OCI-LY3 (cell line): ENCODE measurements at regions not wholly inside any gene's neighbourhood (a gene's known extent, or its start where the extent isn't known, plus 50 kb on each side); places are given as distances from the start of the nearest gene placed in this dataset.

Source experiments
- H2AFZ ChIP-seq: fragments of 200-600, 300-600 bp; shearing (Covaris generic); 2 replicates; pipeline ENCODE4 v1.6.0; 2014; ENCODE audit warnings: antibody characterized with exemption, low read depth, low read length
- H3K27ac ChIP-seq: fragments of 200-600, 300-600 bp; sonication (generic); 2 replicates; pipeline ENCODE4 v1.5.1; 2014; ENCODE audit warnings: mild to moderate bottlenecking, low read length, moderate library complexity, mixed read lengths
- H3K27me3 ChIP-seq: fragments of 200-600, 300-600 bp; sonication (generic); 2 replicates; pipeline ENCODE4 v1.6.1; 2014; ENCODE audit warnings: low read depth, low read length, mixed read lengths
- H3K36me3 ChIP-seq: fragments of 200-600, 300-600 bp; sonication (generic); replicated peaks from 2 replicates; pipeline ENCODE3; 2014; ENCODE audit warnings: low read depth, low read length, mixed read lengths
- H3K4me1 ChIP-seq: fragments of 300-600, 200-600 bp; sonication (generic); 2 replicates; pipeline ENCODE4 v1.6.1; 2014; ENCODE audit warnings: low read length, mixed read lengths
- H3K4me2 ChIP-seq: fragments of 200-600, 300-600 bp; sonication (generic); 2 replicates; pipeline ENCODE4 v1.6.1; 2014; ENCODE audit warnings: low read length, mixed read lengths
- H3K4me3 ChIP-seq: fragments of 300-600, 200-600 bp; sonication (generic); 2 replicates; pipeline ENCODE4 v1.5.1; 2014; ENCODE audit warnings: antibody characterized with exemption, mild to moderate bottlenecking, low read length, moderate library complexity
- H3K79me2 ChIP-seq: fragments of 300-600, 200-600 bp; shearing (Covaris generic); 2 replicates; pipeline ENCODE4 v1.6.1; 2014; ENCODE audit warnings: mild to moderate bottlenecking, low read length, mixed read lengths
- H3K9ac ChIP-seq: fragments of 300-600, 200-600 bp; shearing (Covaris generic); 2 replicates; pipeline ENCODE4 v1.6.0; 2014; ENCODE audit warnings: mild to moderate bottlenecking, low read length, moderate library complexity
- H3K9me3 ChIP-seq: fragments of 200-600, 300-600 bp; shearing (Covaris generic); 2 replicates; pipeline ENCODE4 v1.6.1; 2014; ENCODE audit warnings: low read length, mixed read lengths; ENCODE audit not compliant: insufficient read depth
- H4K20me1 ChIP-seq: fragments of 200-600, 300-600 bp; sonication (generic); 2 replicates; pipeline ENCODE4 v1.6.1; 2016; ENCODE audit warnings: low read length, mixed read lengths; ENCODE audit not compliant: insufficient read depth
- CTCF ChIP-seq: fragments of 200-600, 300-600 bp; sonication (generic); IDR thresholded peaks from 2 replicates; pipeline ENCODE4 v1.5.1; 2014; ENCODE audit warnings: antibody characterized with exemption, low read length, low read depth
- EZH2phosphoT487 ChIP-seq: fragments of 200-600 bp; shearing (Covaris generic); IDR thresholded peaks from 2 replicates; pipeline ENCODE4 v1.6.1; 2018; ENCODE audit warnings: antibody characterized with exemption, mixed run types, low read depth

- Histone ChIP-seq H3K4me1 (0 out of 2 replicates have a peak, but pooled peaks cover 9% of the 10 kb centered on the region), H3K4me3 (no peak overlapping the region)
- TF ChIP-seq CTCF (no peak), EZH2phosphoT487 (no peak)
Measured at GRCh38 chr21:27425574-27425973, 458.7 kb upstream of the ADAMTS5 start.

GRCh38 chr21:27425172-27425571 lies 458.3 kb upstream of the ADAMTS5 start:
- Histone ChIP-seq H3K27ac (no peak overlapping the region), H4K20me1 (no peaks in the 10 kb centered on the region), H3K4me2 (no peak overlapping the region), H3K79me2 (no peaks in the 10 kb centered on the region), H3K36me3 (no peaks in the 10 kb centered on the region), H3K9me3 (no peaks in the 10 kb centered on the region), H3K9ac (no peak overlapping the region), H3K4me3 (no peak overlapping the region), H2AFZ (no peak overlapping the region), H3K27me3 (no peaks in the 10 kb centered on the region), H3K4me1 (0 out of 2 replicates have a peak, but pooled peaks cover 9% of the 10 kb centered on the region)
- no peak for TF ChIP-seq EZH2phosphoT487
- TF ChIP-seq CTCF, result 0 out of 2 replicates have a peak, but pooled peaks have one; percentile 5

More at GRCh38 chr21:27425574-27425973, 458.7 kb upstream of the ADAMTS5 start:
- Histone ChIP-seq H3K27ac (no peak overlapping the region), H3K9me3 (no peaks in the 10 kb centered on the region), H3K36me3 (no peaks in the 10 kb centered on the region), H3K27me3 (no peaks in the 10 kb centered on the region), H3K9ac (no peak overlapping the region), H3K79me2 (no peaks in the 10 kb centered on the region), H4K20me1 (no peaks in the 10 kb centered on the region), H2AFZ (no peak overlapping the region), H3K4me2 (no peak overlapping the region)

GRCh38 chr21:27424601-27425000 lies 457.7 kb upstream of the ADAMTS5 start:
- H3K27ac ChIP-seq, result no peak overlapping the region

GRCh38 chr21:27423906-27424595 lies 457.2 kb upstream of the ADAMTS5 start:
- Histone ChIP-seq H4K20me1 (no peaks in the 10 kb centered on the region), H3K36me3 (no peaks in the 10 kb centered on the region), H3K27ac (no peak overlapping the region), H3K9ac (no peak overlapping the region), H2AFZ (no peak overlapping the region), H3K27me3 (no peaks in the 10 kb centered on the region), H3K79me2 (no peaks in the 10 kb centered on the region), H3K4me1 (0 out of 2 replicates have a peak, but pooled peaks cover 9% of the 10 kb centered on the region), H3K4me2 (no peak overlapping the region), H3K4me3 (no peak overlapping the region), H3K9me3 (no peaks in the 10 kb centered on the region)
- TF ChIP-seq EZH2phosphoT487 (no peak), CTCF (no peak)

More at GRCh38 chr21:27424601-27425000, 457.7 kb upstream of the ADAMTS5 start:
- no peaks in the 10 kb centered on the region for H4K20me1 ChIP-seq
- TF ChIP-seq CTCF (no peak), EZH2phosphoT487 (no peak)
- 0 out of 2 replicates have a peak, but pooled peaks cover 9% of the 10 kb centered on the region for H3K4me1 ChIP-seq
- H3K4me3 ChIP-seq, result no peak overlapping the region
- no peaks in the 10 kb centered on the region for H3K9me3 ChIP-seq
- no peaks in the 10 kb centered on the region for H3K36me3 ChIP-seq
- no peaks in the 10 kb centered on the region for H3K27me3 ChIP-seq
- H3K4me2 ChIP-seq, result no peak overlapping the region
- no peaks in the 10 kb centered on the region for H3K79me2 ChIP-seq
- no peak overlapping the region for H2AFZ ChIP-seq
- no peak overlapping the region for H3K9ac ChIP-seq
